ENCODE measurements at regions not wholly inside any gene's neighbourhood (a gene's known extent, or its start where the extent isn't known, plus 50 kb on each side); places are given as distances from the start of the nearest gene placed in this dataset.

GRCh38 chr5:126171916-126172315 lies 251.3 kb upstream of the GRAMD2B start:
- H3K4me3 ChIP-seq (ENCODE audit: low read depth, low read length) = no peak overlapping the region
- DNase-seq (ENCODE audit: low read depth) = no peak
- TF ChIP-seq, protein P1, sequence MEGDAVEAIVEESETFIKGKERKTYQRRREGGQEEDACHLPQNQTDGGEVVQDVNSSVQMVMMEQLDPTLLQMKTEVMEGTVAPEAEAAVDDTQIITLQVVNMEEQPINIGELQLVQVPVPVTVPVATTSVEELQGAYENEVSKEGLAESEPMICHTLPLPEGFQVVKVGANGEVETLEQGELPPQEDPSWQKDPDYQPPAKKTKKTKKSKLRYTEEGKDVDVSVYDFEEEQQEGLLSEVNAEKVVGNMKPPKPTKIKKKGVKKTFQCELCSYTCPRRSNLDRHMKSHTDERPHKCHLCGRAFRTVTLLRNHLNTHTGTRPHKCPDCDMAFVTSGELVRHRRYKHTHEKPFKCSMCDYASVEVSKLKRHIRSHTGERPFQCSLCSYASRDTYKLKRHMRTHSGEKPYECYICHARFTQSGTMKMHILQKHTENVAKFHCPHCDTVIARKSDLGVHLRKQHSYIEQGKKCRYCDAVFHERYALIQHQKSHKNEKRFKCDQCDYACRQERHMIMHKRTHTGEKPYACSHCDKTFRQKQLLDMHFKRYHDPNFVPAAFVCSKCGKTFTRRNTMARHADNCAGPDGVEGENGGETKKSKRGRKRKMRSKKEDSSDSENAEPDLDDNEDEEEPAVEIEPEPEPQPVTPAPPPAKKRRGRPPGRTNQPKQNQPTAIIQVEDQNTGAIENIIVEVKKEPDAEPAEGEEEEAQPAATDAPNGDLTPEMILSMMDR (IDR thresholded peaks at IDR 0.05; ENCODE audit: insufficient read depth, low read depth, low read length) = no peak

- TF ChIP-seq, protein P1 (IDR thresholded peaks at IDR 0.05; ENCODE audit: insufficient read depth, low read depth, low read length) = no peak
- no peak for DNase-seq (ENCODE audit: low read depth)
Measured at GRCh38 chr5:126172812-126173211, 250.4 kb upstream of the GRAMD2B start.

DNA sequence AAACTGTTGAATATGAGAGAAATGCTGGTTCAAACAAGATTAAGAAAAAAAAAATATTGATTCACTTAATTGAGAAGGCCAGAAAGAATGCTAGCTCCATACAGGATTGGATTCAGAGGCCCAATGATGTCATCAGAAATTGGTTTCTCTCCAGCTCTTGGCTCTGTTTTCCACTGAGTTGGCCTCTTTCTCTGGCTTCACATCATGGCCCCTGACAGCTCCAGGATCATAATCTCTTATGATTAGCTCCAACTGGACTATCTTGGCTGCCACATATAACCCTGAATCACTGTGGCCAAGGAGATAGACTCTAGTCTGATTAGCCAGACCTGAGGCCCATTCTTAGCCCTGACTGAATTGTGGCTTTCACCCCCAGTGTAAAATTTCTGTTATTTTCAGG lies 244.7 kb upstream of the GRAMD2B start:
- H3K4me3 ChIP-seq (ENCODE audit: low read depth, low read length) = no peak overlapping the region
- no peak for DNase-seq (ENCODE audit: low read depth)
- TF ChIP-seq, protein P1 (IDR thresholded peaks at IDR 0.05; ENCODE audit: insufficient read depth, low read depth, low read length) = no peak

More at GRCh38 chr5:126172812-126173211, 250.4 kb upstream of the GRAMD2B start:
- H3K4me3 ChIP-seq (ENCODE audit: low read depth, low read length) = no peak overlapping the region

- no peak for DNase-seq (ENCODE audit: low read depth)
- H3K4me3 ChIP-seq (ENCODE audit: low read depth, low read length) = no peak overlapping the region
- TF ChIP-seq, protein P1 (IDR thresholded peaks at IDR 0.05; ENCODE audit: insufficient read depth, low read depth, low read length) = no peak
Measured at GRCh38 chr5:126182971-126183695, 240.1 kb upstream of the GRAMD2B start.

- DNase-seq (ENCODE audit: low read depth) = no peak
- H3K4me3 ChIP-seq (ENCODE audit: low read depth, low read length) = no peak overlapping the region
- TF ChIP-seq, protein P1 (IDR thresholded peaks at IDR 0.05; ENCODE audit: insufficient read depth, low read depth, low read length) = no peak
Measured at GRCh38 chr5:126184474-126184873, 238.7 kb upstream of the GRAMD2B start.

DNA sequence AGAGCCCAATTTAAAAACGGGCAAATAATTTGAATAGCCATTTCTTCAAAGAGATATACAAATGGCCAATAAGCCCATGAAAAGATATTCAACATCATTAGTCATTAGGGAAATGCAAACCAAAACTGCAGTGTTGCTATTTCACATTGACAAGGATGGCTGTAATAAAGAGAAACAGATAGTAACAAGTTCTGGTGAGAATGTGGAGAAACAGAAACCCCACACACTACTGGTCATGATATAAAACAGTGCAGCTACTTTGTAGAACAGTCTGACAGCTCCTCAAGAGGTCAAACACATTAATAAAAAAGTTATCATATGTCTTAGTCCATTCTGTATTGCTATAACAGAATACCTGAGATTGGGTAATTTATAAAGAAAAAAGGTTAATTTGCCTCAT lies 237.0 kb upstream of the GRAMD2B start:
- no peak overlapping the region for H3K4me3 ChIP-seq (ENCODE audit: low read depth, low read length)
- TF ChIP-seq, protein P1 (IDR thresholded peaks at IDR 0.05; ENCODE audit: insufficient read depth, low read depth, low read length) = no peak
- no peak for DNase-seq (ENCODE audit: low read depth)

DNA sequence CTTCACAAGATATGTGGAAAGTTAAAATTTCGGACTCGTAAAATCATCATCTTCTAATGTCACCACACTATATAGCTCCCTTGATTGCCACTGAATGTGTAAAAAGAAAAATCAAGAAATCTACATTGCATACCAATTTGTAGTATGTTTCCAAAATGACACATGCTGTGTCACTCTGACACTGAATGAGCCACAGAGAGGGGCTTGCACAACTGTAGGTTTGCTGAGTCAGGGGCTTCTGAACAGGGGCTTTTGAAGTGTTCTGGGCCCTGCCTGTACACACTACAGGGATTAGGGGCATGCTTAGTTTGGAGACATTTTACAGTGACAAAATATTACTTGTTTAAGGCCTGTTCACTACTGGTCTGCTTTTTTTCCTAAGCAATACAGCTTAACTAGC lies 234.4 kb upstream of the GRAMD2B start:
- no peak for DNase-seq (ENCODE audit: low read depth)
- H3K4me3 ChIP-seq (ENCODE audit: low read depth, low read length) = no peak overlapping the region
- TF ChIP-seq, protein P1 (IDR thresholded peaks at IDR 0.05; ENCODE audit: insufficient read depth, low read depth, low read length) = no peak

Measured in fibroblast of villous mesenchyme (primary cell).